ENCODE measurements at regions not wholly inside any gene's neighbourhood (a gene's known extent, or its start where the extent isn't known, plus 50 kb on each side); places are given as distances from the start of the nearest gene placed in this dataset.

- DNase-seq: no peak
These were observed 426.1 kb upstream of the FAM98A start for GRCh38 chr2:34025196-34025595.

GRCh38 chr2:34012715-34013302 lies 413.7 kb upstream of the FAM98A start:
- peak in 1 of 2 donors; percentile 4 for DNase-seq

- DNase-seq: no peak
These were observed 412.6 kb upstream of the FAM98A start for GRCh38 chr2:34011684-34012083.

- no peak for DNase-seq
These were observed 406.8 kb upstream of the FAM98A start for GRCh38 chr2:34005901-34006300.

- no peak for DNase-seq
These were observed 405.8 kb upstream of the FAM98A start for GRCh38 chr2:34004936-34005335.

- no peak for DNase-seq
These were observed 404.7 kb upstream of the FAM98A start for GRCh38 chr2:34003795-34004194.

- no peak for DNase-seq
These were observed 402.5 kb upstream of the FAM98A start for GRCh38 chr2:34001557-34001956.

GRCh38 chr2:33984131-33984530 lies 385.0 kb upstream of the FAM98A start:
- DNase-seq: no peak

GRCh38 chr2:33978471-33978870 lies 379.4 kb upstream of the FAM98A start:
- DNase-seq: no peak

- no peak for DNase-seq
These were observed 376.4 kb upstream of the FAM98A start for GRCh38 chr2:33975498-33975897.

GRCh38 chr2:33967103-33967502 lies 368.0 kb upstream of the FAM98A start:
- no peak for DNase-seq

GRCh38 chr2:33958591-33958990 lies 359.5 kb upstream of the FAM98A start:
- no peak for DNase-seq

- no peak for DNase-seq
These were observed 350.3 kb upstream of the FAM98A start for GRCh38 chr2:33949371-33949770.

GRCh38 chr2:33946193-33946592 lies 347.1 kb upstream of the FAM98A start:
- DNase-seq: no peak

GRCh38 chr2:33933203-33933602 lies 334.1 kb upstream of the FAM98A start:
- no peak for DNase-seq

- no peak for DNase-seq
These were observed 332.1 kb upstream of the FAM98A start for GRCh38 chr2:33931164-33931563.

- DNase-seq: no peak
These were observed 330.4 kb upstream of the FAM98A start for GRCh38 chr2:33929467-33929866.

GRCh38 chr2:33927756-33928155 lies 328.7 kb upstream of the FAM98A start:
- no peak for DNase-seq

GRCh38 chr2:33925311-33925710 lies 326.2 kb upstream of the FAM98A start:
- DNase-seq: no peak

GRCh38 chr2:33924586-33925169 lies 325.6 kb upstream of the FAM98A start:
- DNase-seq: no peak

- no peak for DNase-seq
These were observed 318.2 kb upstream of the FAM98A start for GRCh38 chr2:33917252-33917651.

- no peak for DNase-seq
These were observed 314.0 kb upstream of the FAM98A start for GRCh38 chr2:33913071-33913616.

- DNase-seq: no peak
These were observed 312.2 kb upstream of the FAM98A start for GRCh38 chr2:33911327-33911726.

- no peak for DNase-seq
These were observed 311.0 kb upstream of the FAM98A start for GRCh38 chr2:33909945-33910695.

All from inflammatory macrophage treated with lipopolysaccharide for 1 hour (primary cell).